ENCODE measurements at regions not wholly inside any gene's neighbourhood (a gene's known extent, or its start where the extent isn't known, plus 50 kb on each side); places are given as distances from the start of the nearest gene placed in this dataset.

- Histone ChIP-seq H3K79me2 (ENCODE audit: control insufficient read depth, insufficient read depth, low read length) (no peaks in the 10 kb centered on the region), H3K9ac (ENCODE audit: insufficient read depth in 1 of 2, low read depth in 2 of 2, low read length in 2 of 2) (no peak overlapping the region), H2AFZ (ENCODE audit: low read depth, low read length) (no peak overlapping the region), H3K36me3 (ENCODE audit: control insufficient read depth, insufficient read depth, low read length) (no peaks in the 10 kb centered on the region), H3K4me3 (no peak overlapping the region), H3K4me2 (ENCODE audit: insufficient read depth, low read length) (no peak overlapping the region), H3K27ac (ENCODE audit: extremely low read depth, low read depth, low read length) (no peak overlapping the region), H3K4me1 (replicated peaks in 1 of 2; ENCODE audit: control insufficient read depth in 2 of 2, insufficient read depth in 2 of 2, low read length in 2 of 2) (no peaks in the 10 kb centered on the region), H3K9me3 (replicated peaks; ENCODE audit: control insufficient read depth, insufficient read depth, low read depth, low read length) (no peaks in the 10 kb centered on the region), H3K9me1 (ENCODE audit: control insufficient read depth, insufficient read depth, low read length) (no peaks in the 10 kb centered on the region), H3K27me3 (ENCODE audit: control insufficient read depth in 2 of 2, insufficient read depth in 2 of 2, low read length in 2 of 2) (peaks cover 0 to 4% of the 10 kb centered on the region in 2 experiments; a peak in 2 of 5 replicates), H4K20me1 (replicated peaks; ENCODE audit: control insufficient read depth, insufficient read depth, low read length) (no peaks in the 10 kb centered on the region)
- ChIA-PET POLR2A (interaction anchor here (0.5 kb wide), 1 partner anchor 30 kb away, joined by 3 read pairs; no protein-coding TSS in a partner anchor), CTCF (ENCODE audit: low intra/inter-chr PET ratio) (no interaction called here)
- intact Hi-C loops (cut with micrococcal nuclease) (no loop called here), in situ Hi-C loops (cut with MboI) (no loop called here)
- ATAC-seq (no peak), FAIRE-seq (no peak), DNase-seq (ENCODE audit: extremely low read depth in 1 of 4, low spot score in 3 of 4) (no peak)
- TF ChIP-seq GATAD2A (IDR thresholded peaks at IDR 0.05) (no peak), TARDBP (IDR thresholded peaks at IDR 0.05) (no peak), GABPB1 (CRISPR knock-in tag; IDR thresholded peaks at IDR 0.05) (no peak), HNRNPUL1 (IDR thresholded peaks at IDR 0.05; ENCODE audit: low read length) (no peak), ZNF121 (CRISPR knock-in tag; conservative IDR thresholded peaks at IDR 0.05) (no peak), SMAD1 (IDR thresholded peaks at IDR 0.05; ENCODE audit: low read depth, low read length, partially characterized antibody) (no peak), BRF2 (IDR thresholded peaks at IDR 0.05; ENCODE audit: borderline replicate concordance, insufficient read depth, insufficient read length) (no peak), ZNF212 (CRISPR knock-in tag; IDR thresholded peaks at IDR 0.05) (no peak), NELFE (IDR thresholded peaks at IDR 0.05; ENCODE audit: insufficient read depth, insufficient read length) (no peak), MCM5 (IDR thresholded peaks at IDR 0.05; ENCODE audit: low read depth) (no peak)
- no TSS peak for BruUV-seq (replicated peaks)
- under 1% methylated on average over 12 of the region's 12 CpGs for WGBS (ENCODE audit: insufficient coverage, low coverage, missing lambda C conversion rate)
Measured at GRCh38 chr2:7878786-7879482, 802.9 kb upstream of the ID2 start.

All from K562 (cell line).